Stimulated activated effector memory CD8-positive, alpha-beta T cell treated with anti-CD3 and anti-CD28 coated beads, Interleukin-12 subunit alpha, Interleukin-12 subunit beta, amount 100 ng/mL, for 72 hours (primary cell): ENCODE measurements at regions not wholly inside any gene's neighbourhood (a gene's known extent, or its start where the extent isn't known, plus 50 kb on each side); places are given as distances from the start of the nearest gene placed in this dataset.
"Not testable (repeated sequence)": the region's sequence is repeated elsewhere in the genome, so short reads cannot be mapped to it uniquely, and the experiment has no call there.

Experiments
- ATAC-seq: fragments of 150-1000 bp; cut with Tn5 transposase; 2 replicates; pipeline ENCODE4 v1.10.0; 2021
- DNase-seq, 2 donors: peaks; one replicate each; pipeline ENCODE4 v3.0.0; 2021 to 2022; ENCODE audit warnings: low spot score in 2 of 2
- H3K27ac Mint-ChIP-seq: one replicate; pipeline ENCODE4 v1.8.0; 2022; ENCODE audit warnings: mild to moderate bottlenecking, mixed read lengths
- H3K36me3 Mint-ChIP-seq: one replicate; pipeline ENCODE4 v1.8.0; 2022; ENCODE audit warnings: mild to moderate bottlenecking, mixed read lengths
- H3K4me1 Mint-ChIP-seq: one replicate; pipeline ENCODE4 v1.8.0; 2022; ENCODE audit warnings: mixed read lengths
- H3K4me3 Mint-ChIP-seq: one replicate; pipeline ENCODE4 v1.8.0; 2022; ENCODE audit warnings: mild to moderate bottlenecking, mixed read lengths
- H3K9me3 Mint-ChIP-seq: one replicate; pipeline ENCODE4 v1.8.0; 2022; ENCODE audit warnings: mixed read lengths

GRCh38 chrX:47712675-47713074 is 53.7 kb upstream of the UXT start:
- H3K27ac Mint-ChIP-seq, H3K36me3 Mint-ChIP-seq, H3K4me3 Mint-ChIP-seq, H3K4me1 Mint-ChIP-seq, H3K9me3 Mint-ChIP-seq, ATAC-seq, DNase-seq: not testable (repeated sequence)

- no peak for ATAC-seq
Measured at GRCh38 chrX:47710252-47710651, 51.3 kb upstream of the UXT start.

More at GRCh38 chrX:47710252-47710651, 51.3 kb upstream of the UXT start:
- DNase-seq, result no peak
- Mint-ChIP-seq H3K4me3 (no peak overlapping the region), H3K27ac (no peak overlapping the region), H3K4me1 (no peaks in the 10 kb centered on the region), H3K9me3 (no peaks in the 10 kb centered on the region), H3K36me3 (no peaks in the 10 kb centered on the region)
